MM.1S (cell line): ENCODE measurements at regions not wholly inside any gene's neighbourhood (a gene's known extent, or its start where the extent isn't known, plus 50 kb on each side); places are given as distances from the start of the nearest gene placed in this dataset.

Experiments used
- DNase-seq: peaks from one replicate; pipeline ENCODE4 v3.0.0-alpha.2; 2015
- H2AFZ ChIP-seq: fragments of 300-600 bp; sonication (generic); 2 replicates; pipeline ENCODE4 v1.6.0; 2016; ENCODE audit warnings: antibody characterized with exemption, low read length
- H3F3A ChIP-seq: fragments of 300-600 bp; sonication (generic); 2 replicates; pipeline ENCODE4 v1.6.1; 2016; ENCODE audit warnings: mild to moderate bottlenecking, antibody characterized with exemption, low read length, moderate library complexity, mixed read lengths; ENCODE audit not compliant: insufficient read depth
- H3K27ac ChIP-seq: fragments of 300-600 bp; sonication (generic); 2 replicates; pipeline ENCODE4 v1.5.1; 2016; ENCODE audit warnings: mild to moderate bottlenecking, low read length
- H3K27me3 ChIP-seq: fragments of 300-600 bp; sonication (generic); replicated peaks from 2 replicates; pipeline ENCODE4 v1.6.0; 2016; ENCODE audit warnings: low read length; ENCODE audit not compliant: insufficient read depth
- H3K36me3 ChIP-seq: fragments of 300-600 bp; sonication (generic); replicated peaks from 2 replicates; pipeline ENCODE4 v1.6.1; 2016; ENCODE audit warnings: mild to moderate bottlenecking, low read length, mixed read lengths; ENCODE audit not compliant: insufficient read depth
- H3K4me1 ChIP-seq: fragments of 300-600 bp; sonication (generic); 2 replicates; pipeline ENCODE4 v1.6.1; 2016; ENCODE audit warnings: low read length, mixed read lengths
- H3K4me2 ChIP-seq: fragments of 300-600 bp; sonication (generic); 2 replicates; pipeline ENCODE4 v1.6.0; 2016; ENCODE audit warnings: low read depth, low read length
- H3K4me3 ChIP-seq: fragments of 300-600 bp; sonication (generic); 2 replicates; pipeline ENCODE4 v1.5.1; 2016; ENCODE audit warnings: low read length, mixed read lengths
- H3K79me2 ChIP-seq: fragments of 300-600 bp; sonication (generic); 2 replicates; pipeline ENCODE4 v1.6.1; 2016; ENCODE audit warnings: mixed run types, low read length, mixed read lengths
- H3K9ac ChIP-seq: fragments of 300-600 bp; sonication (generic); 2 replicates; pipeline ENCODE4 v1.6.1; 2016; ENCODE audit warnings: low read length, mixed read lengths
- H3K9me2 ChIP-seq: fragments of 300-600 bp; sonication (generic); replicated peaks from 2 replicates; pipeline ENCODE4 v1.6.1; 2016; ENCODE audit warnings: mild to moderate bottlenecking, low read length, mixed read lengths; ENCODE audit not compliant: insufficient read depth
- H3K9me3 ChIP-seq: fragments of 300-600 bp; sonication (generic); replicated peaks from 2 replicates; pipeline ENCODE4 v1.6.1; 2016; ENCODE audit warnings: mild to moderate bottlenecking, low read length, mixed read lengths; ENCODE audit not compliant: insufficient read depth
- H4K20me1 ChIP-seq: fragments of 300-600 bp; sonication (generic); 2 replicates; pipeline ENCODE4 v1.6.1; 2016; ENCODE audit warnings: mild to moderate bottlenecking, low read length, moderate library complexity, mixed read lengths; ENCODE audit not compliant: insufficient read depth
- CTCF ChIP-seq: fragments of 300-600 bp; sonication (generic); IDR thresholded peaks from 2 replicates; pipeline ENCODE4 v1.5.1; 2016; ENCODE audit warnings: antibody characterized with exemption, low read length, mixed read lengths
- EZH2 ChIP-seq: fragments of 300-600 bp; sonication (generic); optimal IDR thresholded peaks from 2 replicates; pipeline ENCODE3; 2017; ENCODE audit warnings: low read depth, mild to moderate bottlenecking, antibody characterized with exemption, low read length, mixed read lengths
- EZH2phosphoT487 ChIP-seq: fragments of 300-600 bp; sonication (generic); IDR thresholded peaks from 2 replicates; pipeline ENCODE4 v1.6.1; 2018; ENCODE audit warnings: antibody characterized with exemption, low read length

GRCh38 chr9:135290086-135290485 is 189.5 kb upstream of the PPP1R26 start:
- H3K9me2 ChIP-seq, result no peaks in the 10 kb centered on the region
- H2AFZ ChIP-seq, result no peak overlapping the region
- no peaks in the 10 kb centered on the region for H3K79me2 ChIP-seq
- no peak overlapping the region for H3K9ac ChIP-seq
- no peaks in the 10 kb centered on the region for H3K4me1 ChIP-seq
- peaks cover 81% of the 10 kb centered on the region for H3K27me3 ChIP-seq
- TF ChIP-seq EZH2phosphoT487, result no peak
- TF ChIP-seq EZH2, result no peak
- TF ChIP-seq CTCF, result no peak
- no peak overlapping the region for H3K27ac ChIP-seq
- DNase-seq, result no peak
- no peaks in the 10 kb centered on the region for H3F3A ChIP-seq
- no peak overlapping the region for H3K4me2 ChIP-seq
- no peaks in the 10 kb centered on the region for H3K9me3 ChIP-seq
- no peaks in the 10 kb centered on the region for H3K36me3 ChIP-seq
- no peak overlapping the region for H3K4me3 ChIP-seq
- H4K20me1 ChIP-seq, result no peaks in the 10 kb centered on the region

- Histone ChIP-seq H3K9me2 (no peaks in the 10 kb centered on the region), H3K4me2 (no peak overlapping the region), H3F3A (no peaks in the 10 kb centered on the region), H3K36me3 (no peaks in the 10 kb centered on the region), H3K9ac (no peak overlapping the region), H3K9me3 (no peaks in the 10 kb centered on the region), H3K27ac (no peak overlapping the region), H2AFZ (no peak overlapping the region), H3K27me3 (peaks cover 86% of the 10 kb centered on the region), H3K79me2 (no peaks in the 10 kb centered on the region), H3K4me3 (no peak overlapping the region), H4K20me1 (no peaks in the 10 kb centered on the region), H3K4me1 (no peaks in the 10 kb centered on the region)
- DNase-seq, result no peak
- TF ChIP-seq CTCF, result no peak
- TF ChIP-seq EZH2, result no peak
- TF ChIP-seq EZH2phosphoT487, result no peak
Observed at GRCh38 chr9:135290566-135290965, 189.0 kb upstream of the PPP1R26 start.

- no peak for DNase-seq
- H2AFZ ChIP-seq, result no peak overlapping the region
- H3K27me3 ChIP-seq, result peaks cover 92% of the 10 kb centered on the region
- no peaks in the 10 kb centered on the region for H3K36me3 ChIP-seq
- H3K4me3 ChIP-seq, result no peak overlapping the region
- no peaks in the 10 kb centered on the region for H3K9me3 ChIP-seq
- H3F3A ChIP-seq, result no peaks in the 10 kb centered on the region
- no peaks in the 10 kb centered on the region for H4K20me1 ChIP-seq
- no peak overlapping the region for H3K27ac ChIP-seq
- TF ChIP-seq EZH2phosphoT487, result no peak
- no peak for TF ChIP-seq CTCF
- H3K79me2 ChIP-seq, result no peaks in the 10 kb centered on the region
- no peaks in the 10 kb centered on the region for H3K9me2 ChIP-seq
- no peak overlapping the region for H3K9ac ChIP-seq
- no peaks in the 10 kb centered on the region for H3K4me1 ChIP-seq
- no peak overlapping the region for H3K4me2 ChIP-seq
Observed at GRCh38 chr9:135291165-135291564, 188.4 kb upstream of the PPP1R26 start.
